HL-60 (cell line): ENCODE measurements at regions not wholly inside any gene's neighbourhood (a gene's known extent, or its start where the extent isn't known, plus 50 kb on each side); places are given as distances from the start of the nearest gene placed in this dataset.

Source experiments
- TF ChIP-seq, protein P1 (sequence below): IDR thresholded peaks from one replicate; pipeline ENCODE4 v1.5.1; 2011; ENCODE audit warnings: low read length, control low read depth, inconsistent platforms; ENCODE audit not compliant: insufficient read depth
- TF ChIP-seq, protein P2 (sequence below): IDR thresholded peaks from 2 replicates; pipeline ENCODE4 v1.6.1; 2012; ENCODE audit warnings: low read depth; ENCODE audit not compliant: insufficient replicate concordance

DNA sequence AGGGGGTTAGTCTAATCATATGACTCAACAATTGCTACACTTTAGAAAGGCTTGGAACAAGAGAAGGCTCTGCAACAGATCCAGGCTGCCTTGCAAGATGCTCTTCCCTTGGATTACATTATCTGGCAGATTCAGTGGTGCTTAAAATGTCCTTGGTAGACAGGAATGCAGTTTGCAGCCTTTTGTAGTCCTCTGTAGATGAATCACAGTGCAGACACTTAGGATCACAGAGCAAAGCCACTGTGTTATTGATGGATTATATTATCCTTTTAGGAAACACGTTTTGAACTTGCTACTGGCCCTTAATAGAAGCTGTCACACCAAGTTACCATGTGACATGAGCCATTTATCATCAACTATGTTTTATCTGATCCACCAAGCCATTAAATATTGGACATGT, 152.2 kb downstream of the CBLN2 start:
- TF ChIP-seq, protein P1, sequence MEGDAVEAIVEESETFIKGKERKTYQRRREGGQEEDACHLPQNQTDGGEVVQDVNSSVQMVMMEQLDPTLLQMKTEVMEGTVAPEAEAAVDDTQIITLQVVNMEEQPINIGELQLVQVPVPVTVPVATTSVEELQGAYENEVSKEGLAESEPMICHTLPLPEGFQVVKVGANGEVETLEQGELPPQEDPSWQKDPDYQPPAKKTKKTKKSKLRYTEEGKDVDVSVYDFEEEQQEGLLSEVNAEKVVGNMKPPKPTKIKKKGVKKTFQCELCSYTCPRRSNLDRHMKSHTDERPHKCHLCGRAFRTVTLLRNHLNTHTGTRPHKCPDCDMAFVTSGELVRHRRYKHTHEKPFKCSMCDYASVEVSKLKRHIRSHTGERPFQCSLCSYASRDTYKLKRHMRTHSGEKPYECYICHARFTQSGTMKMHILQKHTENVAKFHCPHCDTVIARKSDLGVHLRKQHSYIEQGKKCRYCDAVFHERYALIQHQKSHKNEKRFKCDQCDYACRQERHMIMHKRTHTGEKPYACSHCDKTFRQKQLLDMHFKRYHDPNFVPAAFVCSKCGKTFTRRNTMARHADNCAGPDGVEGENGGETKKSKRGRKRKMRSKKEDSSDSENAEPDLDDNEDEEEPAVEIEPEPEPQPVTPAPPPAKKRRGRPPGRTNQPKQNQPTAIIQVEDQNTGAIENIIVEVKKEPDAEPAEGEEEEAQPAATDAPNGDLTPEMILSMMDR: no peak
- TF ChIP-seq, protein P2, sequence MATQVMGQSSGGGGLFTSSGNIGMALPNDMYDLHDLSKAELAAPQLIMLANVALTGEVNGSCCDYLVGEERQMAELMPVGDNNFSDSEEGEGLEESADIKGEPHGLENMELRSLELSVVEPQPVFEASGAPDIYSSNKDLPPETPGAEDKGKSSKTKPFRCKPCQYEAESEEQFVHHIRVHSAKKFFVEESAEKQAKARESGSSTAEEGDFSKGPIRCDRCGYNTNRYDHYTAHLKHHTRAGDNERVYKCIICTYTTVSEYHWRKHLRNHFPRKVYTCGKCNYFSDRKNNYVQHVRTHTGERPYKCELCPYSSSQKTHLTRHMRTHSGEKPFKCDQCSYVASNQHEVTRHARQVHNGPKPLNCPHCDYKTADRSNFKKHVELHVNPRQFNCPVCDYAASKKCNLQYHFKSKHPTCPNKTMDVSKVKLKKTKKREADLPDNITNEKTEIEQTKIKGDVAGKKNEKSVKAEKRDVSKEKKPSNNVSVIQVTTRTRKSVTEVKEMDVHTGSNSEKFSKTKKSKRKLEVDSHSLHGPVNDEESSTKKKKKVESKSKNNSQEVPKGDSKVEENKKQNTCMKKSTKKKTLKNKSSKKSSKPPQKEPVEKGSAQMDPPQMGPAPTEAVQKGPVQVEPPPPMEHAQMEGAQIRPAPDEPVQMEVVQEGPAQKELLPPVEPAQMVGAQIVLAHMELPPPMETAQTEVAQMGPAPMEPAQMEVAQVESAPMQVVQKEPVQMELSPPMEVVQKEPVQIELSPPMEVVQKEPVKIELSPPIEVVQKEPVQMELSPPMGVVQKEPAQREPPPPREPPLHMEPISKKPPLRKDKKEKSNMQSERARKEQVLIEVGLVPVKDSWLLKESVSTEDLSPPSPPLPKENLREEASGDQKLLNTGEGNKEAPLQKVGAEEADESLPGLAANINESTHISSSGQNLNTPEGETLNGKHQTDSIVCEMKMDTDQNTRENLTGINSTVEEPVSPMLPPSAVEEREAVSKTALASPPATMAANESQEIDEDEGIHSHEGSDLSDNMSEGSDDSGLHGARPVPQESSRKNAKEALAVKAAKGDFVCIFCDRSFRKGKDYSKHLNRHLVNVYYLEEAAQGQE: no peak
